ENCODE measurements at regions not wholly inside any gene's neighbourhood (a gene's known extent, or its start where the extent isn't known, plus 50 kb on each side); places are given as distances from the start of the nearest gene placed in this dataset.

- no peak for TF ChIP-seq CTCF (IDR thresholded peaks at IDR 0.05; ENCODE audit: control insufficient read depth, extremely low read depth, insufficient read depth)
- DNase-seq (ENCODE audit: low read depth) = no peak
Observed at GRCh38 chr22:48205161-48205560, 1442.7 kb downstream of the TBC1D22A start.

GRCh38 chr22:48204296-48204695, 1441.8 kb downstream of the TBC1D22A start:
- DNase-seq (ENCODE audit: low read depth) = no peak
- TF ChIP-seq CTCF (IDR thresholded peaks at IDR 0.05; ENCODE audit: control insufficient read depth, extremely low read depth, insufficient read depth) = no peak
- no peak overlapping the region for H3K4me3 ChIP-seq (ENCODE audit: low read depth, low read length)

More at GRCh38 chr22:48205161-48205560, 1442.7 kb downstream of the TBC1D22A start:
- no peak overlapping the region for H3K4me3 ChIP-seq (ENCODE audit: low read depth, low read length)

GRCh38 chr22:48199667-48200066, 1437.2 kb downstream of the TBC1D22A start:
- H3K4me3 ChIP-seq (ENCODE audit: low read depth, low read length) = no peak overlapping the region
- no peak for DNase-seq (ENCODE audit: low read depth)
- no peak for TF ChIP-seq CTCF (IDR thresholded peaks at IDR 0.05; ENCODE audit: control insufficient read depth, extremely low read depth, insufficient read depth)

- no peak overlapping the region for H3K4me3 ChIP-seq (ENCODE audit: low read depth, low read length)
- DNase-seq (ENCODE audit: low read depth) = no peak
- no peak for TF ChIP-seq CTCF (IDR thresholded peaks at IDR 0.05; ENCODE audit: control insufficient read depth, extremely low read depth, insufficient read depth)
Observed at GRCh38 chr22:48198489-48199459, 1436.3 kb downstream of the TBC1D22A start.

- H3K4me3 ChIP-seq (ENCODE audit: low read depth, low read length) = no peak overlapping the region
- no peak for DNase-seq (ENCODE audit: low read depth)
- TF ChIP-seq CTCF (IDR thresholded peaks at IDR 0.05; ENCODE audit: control insufficient read depth, extremely low read depth, insufficient read depth) = no peak
Observed at GRCh38 chr22:48197189-48197690, 1434.8 kb downstream of the TBC1D22A start.

- H3K4me3 ChIP-seq (ENCODE audit: low read depth, low read length) = no peak overlapping the region
- no peak for TF ChIP-seq CTCF (IDR thresholded peaks at IDR 0.05; ENCODE audit: control insufficient read depth, extremely low read depth, insufficient read depth)
- no peak for DNase-seq (ENCODE audit: low read depth)
Observed at GRCh38 chr22:48192920-48193319, 1430.5 kb downstream of the TBC1D22A start.
